HEK293 (cell line): ENCODE measurements at regions not wholly inside any gene's neighbourhood (a gene's known extent, or its start where the extent isn't known, plus 50 kb on each side); places are given as distances from the start of the nearest gene placed in this dataset.

ENCODE experiments used
- YY1 ChIP-seq: fragments of 450-650 bp; formaldehyde crosslinking; IDR thresholded peaks from 2 replicates; pipeline ENCODE4 v1.5.1; 2018; ENCODE audit warnings: missing biosample characterization, missing genetic modification characterization
- ZBTB10 ChIP-seq: fragments of 450-650 bp; formaldehyde crosslinking; IDR thresholded peaks from 2 replicates; pipeline ENCODE4 v1.5.1; 2016; ENCODE audit warnings: missing biosample characterization, missing genetic modification characterization
- ZNF354C ChIP-seq: fragments of 450-650 bp; formaldehyde crosslinking; IDR thresholded peaks from 2 replicates; pipeline ENCODE4 v1.5.1; 2016; ENCODE audit warnings: missing biosample characterization, missing genetic modification characterization, low read depth, borderline replicate concordance
- ZNF521 ChIP-seq: fragments of 450-650 bp; formaldehyde crosslinking; IDR thresholded peaks from 2 replicates; pipeline ENCODE4 v1.5.1; 2017; ENCODE audit warnings: missing biosample characterization, mild to moderate bottlenecking, missing genetic modification characterization
- TF ChIP-seq, protein P1 (sequence below): fragments of 450-650 bp; formaldehyde crosslinking; IDR thresholded peaks from 2 replicates; pipeline ENCODE4 v1.5.1; 2016; ENCODE audit warnings: missing biosample characterization, missing genetic modification characterization
- TF ChIP-seq, protein P2 (sequence below): fragments of 450-650 bp; formaldehyde crosslinking; IDR thresholded peaks from 2 replicates; pipeline ENCODE4 v1.5.1; 2016; ENCODE audit warnings: missing biosample characterization, missing genetic modification characterization

DNA sequence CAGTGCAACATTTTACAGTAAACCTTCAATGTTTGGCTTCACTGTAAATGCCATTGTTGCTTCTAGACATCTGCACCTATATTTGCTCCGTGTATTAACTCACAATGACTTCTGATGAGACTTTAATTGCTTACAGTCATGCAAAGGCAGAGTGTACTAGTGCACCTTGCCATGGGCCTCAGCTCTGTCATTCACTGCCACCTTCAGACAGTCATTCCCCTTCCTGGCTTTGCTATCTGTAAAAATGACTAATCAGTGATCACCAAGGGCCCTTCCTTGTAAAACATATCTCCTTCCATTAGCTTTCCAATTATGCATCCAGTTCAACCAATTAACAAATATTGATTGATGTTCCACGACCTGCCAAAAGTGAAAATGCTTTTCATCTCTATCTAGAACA, 120.3 kb downstream of the ARRDC4 start:
- TF ChIP-seq, protein P1, sequence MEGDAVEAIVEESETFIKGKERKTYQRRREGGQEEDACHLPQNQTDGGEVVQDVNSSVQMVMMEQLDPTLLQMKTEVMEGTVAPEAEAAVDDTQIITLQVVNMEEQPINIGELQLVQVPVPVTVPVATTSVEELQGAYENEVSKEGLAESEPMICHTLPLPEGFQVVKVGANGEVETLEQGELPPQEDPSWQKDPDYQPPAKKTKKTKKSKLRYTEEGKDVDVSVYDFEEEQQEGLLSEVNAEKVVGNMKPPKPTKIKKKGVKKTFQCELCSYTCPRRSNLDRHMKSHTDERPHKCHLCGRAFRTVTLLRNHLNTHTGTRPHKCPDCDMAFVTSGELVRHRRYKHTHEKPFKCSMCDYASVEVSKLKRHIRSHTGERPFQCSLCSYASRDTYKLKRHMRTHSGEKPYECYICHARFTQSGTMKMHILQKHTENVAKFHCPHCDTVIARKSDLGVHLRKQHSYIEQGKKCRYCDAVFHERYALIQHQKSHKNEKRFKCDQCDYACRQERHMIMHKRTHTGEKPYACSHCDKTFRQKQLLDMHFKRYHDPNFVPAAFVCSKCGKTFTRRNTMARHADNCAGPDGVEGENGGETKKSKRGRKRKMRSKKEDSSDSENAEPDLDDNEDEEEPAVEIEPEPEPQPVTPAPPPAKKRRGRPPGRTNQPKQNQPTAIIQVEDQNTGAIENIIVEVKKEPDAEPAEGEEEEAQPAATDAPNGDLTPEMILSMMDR (tag by site-specific recombination), result no peak
- TF ChIP-seq ZBTB10 (no peak), YY1 (tag by site-specific recombination) (no peak), ZNF354C (tag by site-specific recombination) (no peak), ZNF521 (tag by site-specific recombination) (no peak)
- TF ChIP-seq, protein P2, sequence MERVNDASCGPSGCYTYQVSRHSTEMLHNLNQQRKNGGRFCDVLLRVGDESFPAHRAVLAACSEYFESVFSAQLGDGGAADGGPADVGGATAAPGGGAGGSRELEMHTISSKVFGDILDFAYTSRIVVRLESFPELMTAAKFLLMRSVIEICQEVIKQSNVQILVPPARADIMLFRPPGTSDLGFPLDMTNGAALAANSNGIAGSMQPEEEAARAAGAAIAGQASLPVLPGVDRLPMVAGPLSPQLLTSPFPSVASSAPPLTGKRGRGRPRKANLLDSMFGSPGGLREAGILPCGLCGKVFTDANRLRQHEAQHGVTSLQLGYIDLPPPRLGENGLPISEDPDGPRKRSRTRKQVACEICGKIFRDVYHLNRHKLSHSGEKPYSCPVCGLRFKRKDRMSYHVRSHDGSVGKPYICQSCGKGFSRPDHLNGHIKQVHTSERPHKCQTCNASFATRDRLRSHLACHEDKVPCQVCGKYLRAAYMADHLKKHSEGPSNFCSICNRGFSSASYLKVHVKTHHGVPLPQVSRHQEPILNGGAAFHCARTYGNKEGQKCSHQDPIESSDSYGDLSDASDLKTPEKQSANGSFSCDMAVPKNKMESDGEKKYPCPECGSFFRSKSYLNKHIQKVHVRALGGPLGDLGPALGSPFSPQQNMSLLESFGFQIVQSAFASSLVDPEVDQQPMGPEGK (tag by site-specific recombination), result no peak
